ENCODE measurements at regions not wholly inside any gene's neighbourhood (a gene's known extent, or its start where the extent isn't known, plus 50 kb on each side); places are given as distances from the start of the nearest gene placed in this dataset.
"Not testable (repeated sequence)": the region's sequence is repeated elsewhere in the genome, so short reads cannot be mapped to it uniquely, and the experiment has no call there.

DNA sequence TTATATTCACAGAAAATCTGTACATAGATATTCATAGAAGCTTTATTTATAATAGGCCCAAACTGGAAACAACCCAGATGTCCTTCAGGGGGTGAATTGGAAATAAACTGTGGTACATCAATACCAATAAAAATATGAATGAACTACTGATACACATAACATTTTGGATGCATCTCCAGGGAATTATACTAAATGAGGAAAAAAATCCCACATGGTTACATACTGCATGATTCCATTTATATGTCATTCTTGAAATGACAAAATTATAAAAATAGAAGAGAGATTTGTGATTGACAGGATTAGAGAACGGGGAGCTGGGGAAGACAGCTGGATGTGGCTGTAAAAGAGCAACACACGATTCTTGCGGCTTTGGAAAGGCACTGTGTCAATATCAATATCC is 435.0 kb downstream of the TMEM182 start:
- no peaks in the 10 kb centered on the region for H3K4me1 ChIP-seq (ENCODE audit: insufficient read depth, low read length)
- CTCF ChIA-PET: no interaction called here
- Mint-ChIP-seq H3K4me3 (no peak overlapping the region), H3K36me3 (ENCODE audit: low read depth) (no peaks in the 10 kb centered on the region), H3K9me3 (peaks cover 11% of the 10 kb centered on the region), H3K4me1 (ENCODE audit: low read depth) (no peaks in the 10 kb centered on the region), H3K27me3 (no peaks in the 10 kb centered on the region), H3K27ac (no peak overlapping the region)
- peaks cover 0 to 6% of the 10 kb centered on the region in 2 experiments for H3K9me3 ChIP-seq (ENCODE audit: control insufficient read depth in 1 of 2, insufficient read depth in 1 of 2, low read length in 2 of 2)
- intact Hi-C loops (cut with DNase I, micrococcal nuclease): no loop called here
- POLR2A ChIA-PET: no interaction called here
- no peak overlapping the region for H3K27ac ChIP-seq (ENCODE audit: low read depth in 1 of 2, low read length in 2 of 2)
- no peak for DNase-seq
- no peak overlapping the region for H3K4me3 ChIP-seq (ENCODE audit: low read length)
- no peak for ATAC-seq (ENCODE audit: poor library complexity)
- no peaks in the 10 kb centered on the region for H3K27me3 ChIP-seq (ENCODE audit: control insufficient read depth in 1 of 2, insufficient read depth in 2 of 2, low read length in 2 of 2)
- H3K36me3 ChIP-seq (ENCODE audit: insufficient read depth, low read length): no peaks in the 10 kb centered on the region
- TF ChIP-seq, protein P1, sequence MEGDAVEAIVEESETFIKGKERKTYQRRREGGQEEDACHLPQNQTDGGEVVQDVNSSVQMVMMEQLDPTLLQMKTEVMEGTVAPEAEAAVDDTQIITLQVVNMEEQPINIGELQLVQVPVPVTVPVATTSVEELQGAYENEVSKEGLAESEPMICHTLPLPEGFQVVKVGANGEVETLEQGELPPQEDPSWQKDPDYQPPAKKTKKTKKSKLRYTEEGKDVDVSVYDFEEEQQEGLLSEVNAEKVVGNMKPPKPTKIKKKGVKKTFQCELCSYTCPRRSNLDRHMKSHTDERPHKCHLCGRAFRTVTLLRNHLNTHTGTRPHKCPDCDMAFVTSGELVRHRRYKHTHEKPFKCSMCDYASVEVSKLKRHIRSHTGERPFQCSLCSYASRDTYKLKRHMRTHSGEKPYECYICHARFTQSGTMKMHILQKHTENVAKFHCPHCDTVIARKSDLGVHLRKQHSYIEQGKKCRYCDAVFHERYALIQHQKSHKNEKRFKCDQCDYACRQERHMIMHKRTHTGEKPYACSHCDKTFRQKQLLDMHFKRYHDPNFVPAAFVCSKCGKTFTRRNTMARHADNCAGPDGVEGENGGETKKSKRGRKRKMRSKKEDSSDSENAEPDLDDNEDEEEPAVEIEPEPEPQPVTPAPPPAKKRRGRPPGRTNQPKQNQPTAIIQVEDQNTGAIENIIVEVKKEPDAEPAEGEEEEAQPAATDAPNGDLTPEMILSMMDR (IDR thresholded peaks at IDR 0.05): no peak

DNA sequence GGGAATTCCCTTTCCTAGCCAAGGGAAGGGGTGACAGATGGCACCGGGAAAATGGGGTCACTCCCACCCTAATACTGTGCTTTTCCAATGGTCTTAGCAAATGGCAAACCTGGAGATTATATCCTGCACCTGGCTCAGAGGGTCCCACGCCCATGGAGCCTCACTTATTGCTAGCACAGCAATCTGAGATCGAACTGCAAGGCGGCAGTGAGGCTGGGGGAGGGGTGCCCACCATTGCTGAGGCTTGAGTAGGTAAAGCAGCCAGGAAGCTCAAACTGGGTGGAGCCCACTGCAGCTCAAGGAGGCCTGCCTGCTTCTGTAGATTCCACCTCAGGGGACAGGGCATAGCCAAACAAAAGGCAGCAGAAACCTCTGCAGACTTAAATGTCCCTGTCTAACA is 438.9 kb downstream of the TMEM182 start:
- H3K4me3 Mint-ChIP-seq, CTCF ChIA-PET: not testable (repeated sequence)

DNA sequence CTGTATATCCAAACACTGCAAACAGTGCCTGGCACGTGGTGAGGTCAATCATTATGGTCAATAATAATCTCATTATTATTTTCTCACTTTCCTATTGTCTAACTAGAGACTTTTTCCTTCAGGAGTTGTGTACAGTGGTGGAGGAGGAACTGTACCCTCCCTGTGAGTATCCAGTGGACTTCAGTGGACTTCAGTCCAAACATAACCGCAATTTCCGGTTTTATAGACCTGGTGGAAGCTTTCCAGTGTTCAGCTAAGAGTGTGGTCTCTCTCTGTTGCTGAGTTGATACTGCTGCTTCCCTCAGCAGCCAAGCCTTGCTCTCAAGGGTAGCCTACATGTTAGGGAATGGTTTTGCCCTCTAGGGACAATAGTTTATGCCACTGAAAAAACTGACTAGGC is 447.1 kb downstream of the TMEM182 start:
- no peak for ATAC-seq (ENCODE audit: poor library complexity)
- no peaks in the 10 kb centered on the region for H3K27me3 ChIP-seq (ENCODE audit: control insufficient read depth in 1 of 2, insufficient read depth in 2 of 2, low read length in 2 of 2)
- H3K36me3 ChIP-seq (ENCODE audit: insufficient read depth, low read length): no peaks in the 10 kb centered on the region
- H3K9me3 Mint-ChIP-seq: no peaks in the 10 kb centered on the region
- TF ChIP-seq, protein P1 (IDR thresholded peaks at IDR 0.05): no peak
- POLR2A ChIA-PET: no interaction called here
- no peak overlapping the region for H3K4me3 ChIP-seq (ENCODE audit: low read length)
- no peaks in the 10 kb centered on the region for H3K9me3 ChIP-seq (ENCODE audit: control insufficient read depth in 1 of 2, insufficient read depth in 1 of 2, low read length in 2 of 2)
- no peaks in the 10 kb centered on the region for H3K4me1 ChIP-seq (ENCODE audit: insufficient read depth, low read length)
- H3K27ac ChIP-seq (ENCODE audit: low read depth in 1 of 2, low read length in 2 of 2): no peak overlapping the region
- no peak overlapping the region for H3K4me3 Mint-ChIP-seq
- no peak overlapping the region for H3K27ac Mint-ChIP-seq
- CTCF ChIA-PET: interaction anchor here (1.3 kb wide), 1 partner anchor 9 kb away, joined by 3 read pairs; no protein-coding TSS in a partner anchor
- no peaks in the 10 kb centered on the region for H3K27me3 Mint-ChIP-seq
- H3K4me1 Mint-ChIP-seq (ENCODE audit: low read depth): no peaks in the 10 kb centered on the region
- intact Hi-C loops (cut with DNase I, micrococcal nuclease): no loop called here
- no peaks in the 10 kb centered on the region for H3K36me3 Mint-ChIP-seq (ENCODE audit: low read depth)
- no peak for DNase-seq

More for the DNA sequence above, 438.9 kb downstream of the TMEM182 start:
- H3K9me3 Mint-ChIP-seq; H3K27ac ChIP-seq (ENCODE audit: low read depth in 1 of 2, low read length in 2 of 2); intact Hi-C loops (cut with DNase I, micrococcal nuclease); DNase-seq; H3K9me3 ChIP-seq (ENCODE audit: control insufficient read depth in 1 of 2, insufficient read depth in 1 of 2, low read length in 2 of 2); H3K4me1 Mint-ChIP-seq (ENCODE audit: low read depth); ATAC-seq (ENCODE audit: poor library complexity); H3K4me1 ChIP-seq (ENCODE audit: insufficient read depth, low read length); H3K4me3 ChIP-seq (ENCODE audit: low read length); H3K36me3 Mint-ChIP-seq (ENCODE audit: low read depth); H3K36me3 ChIP-seq (ENCODE audit: insufficient read depth, low read length); H3K27me3 Mint-ChIP-seq; H3K27me3 ChIP-seq (ENCODE audit: control insufficient read depth in 1 of 2, insufficient read depth in 2 of 2, low read length in 2 of 2); H3K27ac Mint-ChIP-seq; POLR2A ChIA-PET: not testable (repeated sequence)

GRCh38 chr2:103213028-103213542 is 451.3 kb downstream of the TMEM182 start:
- Histone ChIP-seq H3K9me3 (ENCODE audit: control insufficient read depth in 1 of 2, insufficient read depth in 1 of 2, low read length in 2 of 2) (peaks cover 0 to 9% of the 10 kb centered on the region in 2 experiments), H3K27me3 (ENCODE audit: control insufficient read depth in 1 of 2, insufficient read depth in 2 of 2, low read length in 2 of 2) (no peaks in the 10 kb centered on the region), H3K27ac (ENCODE audit: low read depth in 1 of 2, low read length in 2 of 2) (no peak overlapping the region), H3K4me1 (ENCODE audit: insufficient read depth, low read length) (no peaks in the 10 kb centered on the region), H3K36me3 (ENCODE audit: insufficient read depth, low read length) (no peaks in the 10 kb centered on the region), H3K4me3 (ENCODE audit: low read length) (no peak overlapping the region)
- Mint-ChIP-seq H3K9me3 (peaks cover 6% of the 10 kb centered on the region), H3K4me1 (ENCODE audit: low read depth) (no peaks in the 10 kb centered on the region), H3K27ac (no peak overlapping the region), H3K27me3 (no peaks in the 10 kb centered on the region), H3K36me3 (ENCODE audit: low read depth) (no peaks in the 10 kb centered on the region), H3K4me3 (no peak overlapping the region)
- intact Hi-C loops (cut with DNase I, micrococcal nuclease): no loop called here
- ATAC-seq (ENCODE audit: poor library complexity): no peak
- ChIA-PET POLR2A (no interaction called here), CTCF (no interaction called here)
- DNase-seq: no peak
- TF ChIP-seq, protein P1 (IDR thresholded peaks at IDR 0.05): no peak

All from CD4-positive, alpha-beta T cell (primary cell).